ENCODE measurements at regions not wholly inside any gene's neighbourhood (a gene's known extent, or its start where the extent isn't known, plus 50 kb on each side); places are given as distances from the start of the nearest gene placed in this dataset.

GRCh38 chr1:194056169-194056568, 869.8 kb upstream of the B3GALT2 start:
- Histone ChIP-seq H3K79me2 (ENCODE audit: low read depth) (no peaks in the 10 kb centered on the region), H3K9me3 (ENCODE audit: low read depth) (no peaks in the 10 kb centered on the region), H3K4me3 (no peak overlapping the region), H3K27ac (no peak overlapping the region), H3K4me2 (no peak overlapping the region), H3K9ac (no peak overlapping the region), H3K4me1 (no peaks in the 10 kb centered on the region), H3F3A (ENCODE audit: low read depth) (no peaks in the 10 kb centered on the region), H3K27me3 (no peaks in the 10 kb centered on the region), H3K36me3 (no peaks in the 10 kb centered on the region), H2AFZ (replicated peaks) (no peak overlapping the region), H4K20me1 (ENCODE audit: low read depth) (no peaks in the 10 kb centered on the region)
- H3K4me1 Mint-ChIP-seq = no peaks in the 10 kb centered on the region
- H3K27ac Mint-ChIP-seq = no peak overlapping the region
- H3K36me3 Mint-ChIP-seq = no peaks in the 10 kb centered on the region
- no peak for TF ChIP-seq EZH2phosphoT487 (IDR thresholded peaks at IDR 0.05)
- no peak for TF ChIP-seq CTCF (IDR thresholded peaks at IDR 0.05)
- no peak for TF ChIP-seq EZH2 (IDR thresholded peaks at IDR 0.05)
- no peaks in the 10 kb centered on the region for H3K9me3 Mint-ChIP-seq
- H3K4me3 Mint-ChIP-seq = no peak overlapping the region
- DNase-seq (ENCODE audit: low spot score) = no peak
- H3K27me3 Mint-ChIP-seq (ENCODE audit: insufficient read depth, low read depth) = no peaks in the 10 kb centered on the region

GRCh38 chr1:194055536-194055935, 869.1 kb upstream of the B3GALT2 start:
- Histone ChIP-seq H3K27me3 (no peaks in the 10 kb centered on the region), H3K4me1 (no peaks in the 10 kb centered on the region), H2AFZ (replicated peaks) (no peak overlapping the region), H3K4me2 (no peak overlapping the region), H3K27ac (no peak overlapping the region), H3K36me3 (no peaks in the 10 kb centered on the region), H3K79me2 (ENCODE audit: low read depth) (no peaks in the 10 kb centered on the region), H3K9ac (no peak overlapping the region), H3F3A (ENCODE audit: low read depth) (no peaks in the 10 kb centered on the region), H4K20me1 (ENCODE audit: low read depth) (no peaks in the 10 kb centered on the region), H3K9me3 (ENCODE audit: low read depth) (no peaks in the 10 kb centered on the region), H3K4me3 (no peak overlapping the region)
- DNase-seq (ENCODE audit: low spot score) = no peak
- Mint-ChIP-seq H3K27me3 (ENCODE audit: insufficient read depth, low read depth) (no peaks in the 10 kb centered on the region), H3K27ac (no peak overlapping the region), H3K9me3 (no peaks in the 10 kb centered on the region), H3K4me1 (no peaks in the 10 kb centered on the region), H3K36me3 (no peaks in the 10 kb centered on the region), H3K4me3 (no peak overlapping the region)
- no peak for TF ChIP-seq EZH2phosphoT487 (IDR thresholded peaks at IDR 0.05)
- no peak for TF ChIP-seq CTCF (IDR thresholded peaks at IDR 0.05)

GRCh38 chr1:194052514-194053338, 866.3 kb upstream of the B3GALT2 start:
- DNase-seq (ENCODE audit: low spot score) = no peak
- H3K79me2 ChIP-seq (ENCODE audit: low read depth) = no peaks in the 10 kb centered on the region
- no peak overlapping the region for H2AFZ ChIP-seq (replicated peaks)
- H3K27me3 Mint-ChIP-seq (ENCODE audit: insufficient read depth, low read depth) = no peaks in the 10 kb centered on the region
- H3K9me3 Mint-ChIP-seq = no peaks in the 10 kb centered on the region
- H3K9ac ChIP-seq = no peak overlapping the region
- no peaks in the 10 kb centered on the region for H3K27me3 ChIP-seq
- H3K4me3 Mint-ChIP-seq = no peak overlapping the region
- no peak overlapping the region for H3K4me3 ChIP-seq
- no peaks in the 10 kb centered on the region for H3K9me3 ChIP-seq (ENCODE audit: low read depth)
- no peak overlapping the region for H3K27ac Mint-ChIP-seq
- no peaks in the 10 kb centered on the region for H3F3A ChIP-seq (ENCODE audit: low read depth)
- H3K4me2 ChIP-seq = no peak overlapping the region
- H3K36me3 Mint-ChIP-seq = no peaks in the 10 kb centered on the region
- no peak overlapping the region for H3K27ac ChIP-seq
- no peaks in the 10 kb centered on the region for H3K36me3 ChIP-seq
- no peak for TF ChIP-seq EZH2phosphoT487 (IDR thresholded peaks at IDR 0.05)
- no peak for TF ChIP-seq CTCF (IDR thresholded peaks at IDR 0.05)
- H3K4me1 Mint-ChIP-seq = no peaks in the 10 kb centered on the region
- H3K4me1 ChIP-seq = no peaks in the 10 kb centered on the region
- H4K20me1 ChIP-seq (ENCODE audit: low read depth) = no peaks in the 10 kb centered on the region

Data from neural progenitor cell (in vitro differentiated cells).